Keratinocyte (primary cell): ENCODE measurements at regions not wholly inside any gene's neighbourhood (a gene's known extent, or its start where the extent isn't known, plus 50 kb on each side); places are given as distances from the start of the nearest gene placed in this dataset.

ENCODE experiments used
- DNase-seq: peaks from one replicate; pipeline ENCODE4 v3.0.0-alpha.2; 2011; ENCODE audit warnings: low read depth, missing footprints, low spot score
- FAIRE-seq: peaks from 2 replicates; lab custom pipeline; 2011; peaks lifted over from hg19 to GRCh38; lab: Jason Lieb, UNC
- H2AFZ ChIP-seq: 2 replicates; pipeline ENCODE4 v1.6.0; 2012; ENCODE audit warnings: low read length, control low read depth, inconsistent platforms; ENCODE audit not compliant: control insufficient read depth
- H3K27ac ChIP-seq: 2 replicates; pipeline ENCODE4 v1.5.1; 2011; ENCODE audit warnings: low read length; ENCODE audit not compliant: control insufficient read depth, insufficient read depth
- H3K27me3 ChIP-seq: 3 replicates; pipeline ENCODE4 v1.6.0; 2011; ENCODE audit warnings: low read length; ENCODE audit not compliant: control insufficient read depth, insufficient read depth; ENCODE audit errors: extremely low read depth
- H3K36me3 ChIP-seq, 2 experiments: 2 replicates in 1 of 2; 3 replicates in 1 of 2; pipeline ENCODE4 v1.5.1; 2011; ENCODE audit warnings: low read length in 2 of 2, mild to moderate bottlenecking in 1 of 2; ENCODE audit not compliant: control insufficient read depth in 2 of 2, insufficient read depth in 2 of 2; ENCODE audit errors: extremely low read depth in 1 of 2
- H3K4me1 ChIP-seq: 3 replicates; pipeline ENCODE4 v1.5.1; 2011; ENCODE audit warnings: low read length; ENCODE audit not compliant: control insufficient read depth, insufficient read depth; ENCODE audit errors: extremely low read depth
- H3K4me2 ChIP-seq: 3 replicates; pipeline ENCODE4 v1.6.0; 2011; ENCODE audit warnings: low read depth, low read length; ENCODE audit not compliant: control insufficient read depth, insufficient read depth; ENCODE audit errors: extremely low read depth
- H3K4me3 ChIP-seq, 3 experiments: fragments of 200-600 bp in 1 of 3; sonication (generic) in 1 of 3; 2 replicates in 2 of 3; 3 replicates in 1 of 3; pipeline ENCODE4 v1.5.1; 2011 to 2016; ENCODE audit warnings: low read length in 3 of 3, mild to moderate bottlenecking in 3 of 3, control low read depth in 2 of 3, inconsistent platforms in 1 of 3, low read depth in 1 of 3, mixed read lengths in 1 of 3, mixed run types in 1 of 3, moderate library complexity in 1 of 3; ENCODE audit not compliant: control insufficient read depth in 2 of 3, insufficient read depth in 2 of 3; ENCODE audit errors: extremely low read depth in 1 of 3
- H3K79me2 ChIP-seq: 2 replicates; pipeline ENCODE4 v1.6.0; 2012; ENCODE audit warnings: low read length; ENCODE audit not compliant: control insufficient read depth, insufficient read depth
- H3K9ac ChIP-seq: 3 replicates; pipeline ENCODE4 v1.6.0; 2011; ENCODE audit warnings: low read length; ENCODE audit not compliant: control insufficient read depth, insufficient read depth; ENCODE audit errors: extremely low read depth
- H3K9me1 ChIP-seq: 3 replicates; pipeline ENCODE4 v1.6.0; 2011; ENCODE audit warnings: low read length; ENCODE audit not compliant: control insufficient read depth, insufficient read depth; ENCODE audit errors: extremely low read depth
- H3K9me3 ChIP-seq: 2 replicates; pipeline ENCODE4 v1.5.1; 2012; ENCODE audit warnings: low read depth, low read length; ENCODE audit not compliant: control insufficient read depth
- H4K20me1 ChIP-seq: 3 replicates; pipeline ENCODE4 v1.6.0; 2011; ENCODE audit warnings: low read length; ENCODE audit not compliant: control insufficient read depth, insufficient read depth; ENCODE audit errors: extremely low read depth
- EZH2 ChIP-seq: IDR thresholded peaks from one replicate; pipeline ENCODE4 v1.6.1; 2012; ENCODE audit warnings: inconsistent platforms, mild to moderate bottlenecking, low read length, moderate library complexity
- dilution Hi-C: fragments of 300-500 bp; cut with MboI; formaldehyde crosslinking; loops from one replicate; pipeline ENCODE4 v1.7.0; 2020; ENCODE audit warnings: low sequenced_read_pairs; ENCODE audit not compliant: extremely low pct_ligation_motif_present
- TF ChIP-seq, protein P1 (sequence below), 3 experiments: IDR thresholded peaks in 1 of 3; conservative IDR thresholded peaks in 1 of 3; optimal IDR thresholded peaks in 1 of 3; 2 replicates in 2 of 3; 3 replicates in 1 of 3; pipeline versions ENCODE3 to v1.5.1; 2011; ENCODE audit warnings: low read length in 3 of 3, mild to moderate bottlenecking in 3 of 3, moderate library complexity in 2 of 3, control low read depth in 1 of 3, inconsistent platforms in 1 of 3; ENCODE audit not compliant: insufficient read depth in 2 of 3; ENCODE audit errors: extremely low read depth in 1 of 3

DNA sequence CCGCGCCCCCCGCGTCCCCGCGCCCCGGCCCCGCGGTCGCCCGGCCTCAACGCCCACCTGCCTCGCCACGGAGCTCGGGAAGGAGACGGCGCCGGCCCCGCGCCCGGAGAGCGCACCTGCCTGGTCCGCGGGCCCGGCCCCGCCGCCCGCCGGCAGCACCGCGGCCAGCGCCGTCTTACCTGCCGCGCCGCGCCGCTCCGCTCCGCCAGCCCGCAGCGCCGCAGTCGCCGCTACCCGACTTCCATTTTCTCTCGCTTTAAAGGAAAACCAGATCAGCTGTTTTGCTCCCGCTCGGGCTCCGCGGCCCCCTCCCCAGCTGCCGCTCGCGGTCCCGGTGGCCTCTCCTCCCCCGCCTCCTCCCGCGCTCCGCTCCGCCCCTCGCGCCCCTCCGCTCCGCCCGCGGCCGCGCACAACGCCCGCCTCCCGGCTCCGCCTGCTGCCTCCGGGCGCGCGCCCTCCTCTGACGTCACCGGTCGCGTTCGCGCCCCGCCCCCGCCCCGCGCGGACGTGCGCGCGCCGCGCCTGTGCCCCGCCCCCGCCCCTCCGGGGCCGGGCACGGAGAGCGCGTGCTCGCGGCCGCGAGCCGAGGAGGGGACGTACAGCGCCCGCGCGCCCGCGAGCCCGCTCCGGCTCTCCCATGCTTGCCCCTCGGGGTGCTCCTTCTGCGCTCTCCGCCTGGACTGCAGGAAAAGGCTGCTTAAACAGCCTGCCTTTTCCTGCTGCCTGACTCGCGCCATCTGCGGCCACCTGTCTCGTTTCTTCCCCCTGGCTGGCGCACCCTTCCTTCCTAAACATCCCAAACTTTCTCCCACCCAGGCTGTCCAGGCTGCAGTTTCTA lies 159.8 kb upstream of the CHRNA7 start, which contains the start of gene OTUD7A:
Gene OTUD7A (minus strand): TSS at position 346 of the 838 bp plus-strand sequence.
- DNase-seq = no peak
- Histone ChIP-seq H3K79me2 (no peaks in the 10 kb centered on the region), H3K9ac (peak within 1 kb of the TSS; percentile 40), H3K4me3 (peak within 1 kb of the TSS; percentile 48 to 72 (median 70)), H3K9me1 (no peaks in the 10 kb centered on the region), H4K20me1 (no peaks in the 10 kb centered on the region), H3K27me3 (peaks cover 8% of the 10 kb centered on the region), H3K4me2 (peak within 1 kb of the TSS; percentile 78), H3K27ac (no peak within 1 kb of the TSS), H3K36me3 (no peaks in the 10 kb centered on the region), H2AFZ (peak within 1 kb of the TSS; percentile 81), H3K4me1 (no peaks in the 10 kb centered on the region), H3K9me3 (no peaks in the 10 kb centered on the region)
- FAIRE-seq = no peak
- TF ChIP-seq, protein P1, sequence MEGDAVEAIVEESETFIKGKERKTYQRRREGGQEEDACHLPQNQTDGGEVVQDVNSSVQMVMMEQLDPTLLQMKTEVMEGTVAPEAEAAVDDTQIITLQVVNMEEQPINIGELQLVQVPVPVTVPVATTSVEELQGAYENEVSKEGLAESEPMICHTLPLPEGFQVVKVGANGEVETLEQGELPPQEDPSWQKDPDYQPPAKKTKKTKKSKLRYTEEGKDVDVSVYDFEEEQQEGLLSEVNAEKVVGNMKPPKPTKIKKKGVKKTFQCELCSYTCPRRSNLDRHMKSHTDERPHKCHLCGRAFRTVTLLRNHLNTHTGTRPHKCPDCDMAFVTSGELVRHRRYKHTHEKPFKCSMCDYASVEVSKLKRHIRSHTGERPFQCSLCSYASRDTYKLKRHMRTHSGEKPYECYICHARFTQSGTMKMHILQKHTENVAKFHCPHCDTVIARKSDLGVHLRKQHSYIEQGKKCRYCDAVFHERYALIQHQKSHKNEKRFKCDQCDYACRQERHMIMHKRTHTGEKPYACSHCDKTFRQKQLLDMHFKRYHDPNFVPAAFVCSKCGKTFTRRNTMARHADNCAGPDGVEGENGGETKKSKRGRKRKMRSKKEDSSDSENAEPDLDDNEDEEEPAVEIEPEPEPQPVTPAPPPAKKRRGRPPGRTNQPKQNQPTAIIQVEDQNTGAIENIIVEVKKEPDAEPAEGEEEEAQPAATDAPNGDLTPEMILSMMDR (optimal IDR thresholded peaks at IDR 0.05 in 1 of 3, IDR thresholded peaks at IDR 0.05 in 1 of 3, conservative IDR thresholded peaks at IDR 0.05 in 1 of 3; ENCODE audit: extremely low read depth in 1 of 3, insufficient read depth in 2 of 3, low read length in 3 of 3) = no peak
- TF ChIP-seq EZH2 = no peak
- dilution Hi-C loops = no loop called here

DNA sequence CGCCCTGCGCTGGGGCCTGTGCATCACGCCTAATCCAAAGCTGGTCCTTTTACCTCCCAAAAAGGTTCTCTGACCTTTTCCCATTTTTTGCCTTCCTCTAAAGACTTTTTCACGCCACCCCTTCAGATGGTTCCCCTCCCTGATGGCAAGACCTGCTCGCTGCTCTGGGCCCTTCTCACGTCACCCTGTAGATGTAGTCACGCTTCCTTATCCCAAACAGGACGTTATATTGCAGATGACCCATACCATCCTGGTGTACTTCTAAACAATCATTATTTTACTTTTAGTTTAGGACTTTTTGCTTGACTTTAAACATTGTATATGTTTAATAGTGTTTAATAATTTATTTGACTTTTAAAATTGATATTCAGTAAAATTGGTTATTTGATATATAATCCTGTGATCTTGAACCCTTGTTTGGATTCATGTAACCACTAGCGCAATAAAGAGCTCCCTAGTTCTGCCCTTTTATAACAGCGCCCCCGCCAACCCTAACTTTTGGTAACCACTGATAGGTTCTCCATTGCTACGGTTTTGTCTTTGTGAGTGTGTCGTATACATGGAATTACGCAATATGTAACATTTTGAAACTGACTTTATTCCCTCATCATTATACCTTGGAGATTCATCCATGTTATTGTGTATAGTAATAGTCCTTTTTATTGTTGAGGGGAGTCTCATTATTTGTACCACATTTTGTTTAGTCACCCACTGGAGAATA lies 159.0 kb upstream of the CHRNA7 start:
- DNase-seq = no peak
- H3K36me3 ChIP-seq = no peaks in the 10 kb centered on the region
- peak overlapping the region; percentile 48 to 72 (median 58) for H3K4me3 ChIP-seq
- peaks cover 8% of the 10 kb centered on the region for H3K27me3 ChIP-seq
- peak overlapping the region; percentile 81 for H2AFZ ChIP-seq
- no peak for FAIRE-seq
- dilution Hi-C loops = no loop called here
- H3K4me1 ChIP-seq = no peaks in the 10 kb centered on the region
- no peaks in the 10 kb centered on the region for H4K20me1 ChIP-seq
- peak overlapping the region; percentile 40 for H3K9ac ChIP-seq
- no peak overlapping the region for H3K27ac ChIP-seq
- H3K79me2 ChIP-seq = no peaks in the 10 kb centered on the region
- peak overlapping the region; percentile 78 for H3K4me2 ChIP-seq
- H3K9me3 ChIP-seq = no peaks in the 10 kb centered on the region
- H3K9me1 ChIP-seq = no peaks in the 10 kb centered on the region
- TF ChIP-seq, protein P1 (optimal IDR thresholded peaks at IDR 0.05 in 1 of 3, IDR thresholded peaks at IDR 0.05 in 1 of 3, conservative IDR thresholded peaks at IDR 0.05 in 1 of 3; ENCODE audit: extremely low read depth in 1 of 3, insufficient read depth in 2 of 3, low read length in 3 of 3) = no peak
- TF ChIP-seq EZH2 = no peak
